ENCODE measurements at regions not wholly inside any gene's neighbourhood (a gene's known extent, or its start where the extent isn't known, plus 50 kb on each side); places are given as distances from the start of the nearest gene placed in this dataset.
A peak's percentile ranks its signal among the peaks of the same experiment; 100 is the strongest.
"Not testable (repeated sequence)": the region's sequence is repeated elsewhere in the genome, so short reads cannot be mapped to it uniquely, and the experiment has no call there.

GRCh38 chr13:72657379-72657778, 70.0 kb downstream of the MZT1 start:
- DNase-seq (ENCODE audit: low read depth), result no peak

DNA sequence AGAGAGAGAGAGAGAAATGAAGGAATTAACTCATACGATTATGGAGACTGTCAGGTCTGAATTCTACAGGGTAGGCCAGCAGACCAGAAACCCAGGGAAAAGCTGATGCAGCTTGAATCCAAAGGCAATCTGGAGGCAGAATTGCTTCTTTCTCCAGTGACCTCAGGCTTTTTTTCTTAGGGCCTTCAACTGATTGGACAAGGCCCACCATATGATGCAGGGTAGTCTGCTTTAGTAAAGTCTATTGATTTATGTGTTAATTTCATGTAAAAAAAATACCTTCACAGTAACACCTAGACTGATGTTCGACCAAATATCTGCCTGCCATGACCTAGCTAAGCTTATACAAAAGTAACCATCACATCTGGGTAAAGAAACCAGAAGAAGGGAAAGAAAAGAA, 71.1 kb downstream of the MZT1 start:
- no peak for DNase-seq (ENCODE audit: low read depth)

GRCh38 chr13:72653506-72653905, 73.9 kb downstream of the MZT1 start:
- DNase-seq (ENCODE audit: low read depth), result no peak

DNA sequence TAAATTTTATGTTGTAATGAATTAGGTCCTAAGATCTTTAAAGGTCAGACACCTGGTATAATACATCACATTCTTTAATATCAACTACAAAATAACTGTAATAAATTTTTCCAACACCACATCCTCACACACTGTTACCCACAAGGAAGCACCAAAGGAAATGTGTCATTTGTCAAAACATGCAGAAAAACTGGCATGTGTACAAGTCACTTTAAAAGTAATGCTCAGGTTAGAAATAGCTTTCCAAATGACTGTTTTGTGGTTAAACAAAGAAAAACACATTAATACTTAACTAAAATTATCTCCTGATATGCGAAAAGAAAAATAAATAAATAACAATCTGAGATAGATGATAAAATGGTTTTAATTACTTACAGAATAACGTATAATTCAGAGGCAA, 74.7 kb downstream of the MZT1 start:
- no peak for DNase-seq (ENCODE audit: low read depth)

- no peak for DNase-seq (ENCODE audit: low read depth)
Observed at GRCh38 chr13:72651144-72651543, 76.3 kb downstream of the MZT1 start.

DNA sequence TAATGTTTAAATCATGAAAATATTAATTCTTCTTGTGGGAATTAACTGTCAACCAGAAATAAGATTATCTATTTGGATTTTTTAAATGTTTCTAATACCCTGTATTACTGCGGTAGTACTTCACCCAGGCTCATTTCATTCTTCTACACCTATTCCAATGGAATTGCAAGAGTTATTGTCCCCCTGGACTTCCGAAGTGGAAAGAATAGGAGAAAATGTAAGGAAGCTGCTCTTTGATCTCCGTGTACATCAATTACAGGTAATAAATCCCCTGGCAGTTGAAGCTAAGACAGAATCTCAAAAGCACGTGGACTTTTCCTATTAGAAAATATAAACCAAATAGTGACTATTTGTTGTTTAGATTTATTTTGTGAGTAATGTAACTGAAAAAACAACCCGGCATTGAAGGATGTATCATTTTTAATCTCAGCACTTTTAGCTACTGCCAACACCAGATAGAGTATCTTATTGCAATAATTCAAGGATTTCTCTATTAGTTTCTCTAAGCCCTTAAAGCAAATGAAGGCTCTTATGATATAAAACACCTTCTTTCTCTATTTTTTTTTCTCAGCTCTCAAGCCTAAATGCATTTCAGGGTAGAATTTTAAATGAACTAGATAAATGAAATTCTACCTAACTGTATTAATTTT, 77.3 kb downstream of the MZT1 start:
- no peak for DNase-seq (ENCODE audit: low read depth)

GRCh38 chr13:72648513-72649065, 78.8 kb downstream of the MZT1 start:
- no peak for DNase-seq (ENCODE audit: low read depth)

DNA sequence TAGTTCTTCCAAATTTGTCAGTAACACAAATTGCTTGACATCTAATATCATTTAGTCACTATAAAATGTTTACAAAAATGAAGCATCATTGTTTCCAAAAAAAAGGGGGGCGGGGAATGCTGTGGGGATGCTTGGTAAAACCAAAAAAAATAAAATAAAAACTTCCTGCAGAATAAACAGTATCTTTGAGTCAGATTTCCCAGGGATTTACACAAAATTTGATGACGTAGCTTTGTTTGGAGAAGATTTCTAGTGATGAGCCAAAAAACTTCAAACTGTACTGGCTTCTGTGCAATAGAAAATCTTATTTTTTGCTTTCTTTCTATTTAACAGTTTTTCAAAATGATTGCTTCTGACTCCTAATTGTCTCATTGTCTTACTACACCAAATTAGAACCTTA, 80.0 kb downstream of the MZT1 start:
- DNase-seq (ENCODE audit: low read depth), result no peak

DNA sequence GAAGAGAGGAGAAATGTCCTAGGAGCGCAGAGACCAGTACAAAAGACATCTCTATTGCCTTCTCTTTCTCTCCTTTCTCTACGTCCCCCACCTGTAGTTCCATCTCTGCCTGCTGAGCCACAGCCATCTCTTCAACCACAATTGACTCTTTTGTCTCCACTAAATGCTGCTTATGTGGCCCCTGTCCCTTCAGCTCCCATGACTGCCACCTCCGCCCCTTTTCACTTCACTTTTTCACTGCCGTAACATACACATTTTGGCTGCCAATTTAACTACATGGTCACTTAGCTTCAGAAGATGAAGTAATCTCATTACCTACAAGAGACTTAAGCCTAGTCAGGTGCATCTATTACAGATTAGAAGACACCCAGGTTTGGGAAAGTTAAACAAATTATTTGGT, 81.9 kb downstream of the MZT1 start:
- no peak for DNase-seq (ENCODE audit: low read depth)

GRCh38 chr13:72643311-72643989, 84.0 kb downstream of the MZT1 start:
- DNase-seq (ENCODE audit: low read depth), result peak; percentile 31

- no peak for DNase-seq (ENCODE audit: low read depth)
Observed at GRCh38 chr13:72639377-72639776, 88.1 kb downstream of the MZT1 start.

- no peak for DNase-seq (ENCODE audit: low read depth)
Observed at GRCh38 chr13:72638059-72638815, 89.2 kb downstream of the MZT1 start.

DNA sequence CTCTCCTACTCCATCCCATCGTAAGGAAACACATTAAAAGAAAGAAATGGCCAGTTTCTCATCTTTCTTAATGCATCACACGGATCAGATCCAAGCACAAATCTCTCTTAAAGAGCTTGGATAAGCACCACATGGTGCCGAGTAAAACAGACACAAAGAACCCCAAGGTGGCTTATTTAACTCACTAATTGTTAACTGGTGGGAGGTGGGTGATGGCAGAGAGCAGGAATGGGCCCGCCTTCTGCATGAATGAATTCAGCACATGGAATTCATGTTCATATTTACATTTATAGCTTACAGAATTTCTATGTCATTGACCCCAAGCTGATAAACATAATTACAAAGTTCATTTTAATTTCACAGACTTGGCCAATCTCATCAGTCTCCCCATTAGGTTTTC, 89.9 kb downstream of the MZT1 start:
- DNase-seq (ENCODE audit: low read depth), result no peak

GRCh38 chr13:72634859-72635258, 92.6 kb downstream of the MZT1 start:
- no peak for DNase-seq (ENCODE audit: low read depth)

DNA sequence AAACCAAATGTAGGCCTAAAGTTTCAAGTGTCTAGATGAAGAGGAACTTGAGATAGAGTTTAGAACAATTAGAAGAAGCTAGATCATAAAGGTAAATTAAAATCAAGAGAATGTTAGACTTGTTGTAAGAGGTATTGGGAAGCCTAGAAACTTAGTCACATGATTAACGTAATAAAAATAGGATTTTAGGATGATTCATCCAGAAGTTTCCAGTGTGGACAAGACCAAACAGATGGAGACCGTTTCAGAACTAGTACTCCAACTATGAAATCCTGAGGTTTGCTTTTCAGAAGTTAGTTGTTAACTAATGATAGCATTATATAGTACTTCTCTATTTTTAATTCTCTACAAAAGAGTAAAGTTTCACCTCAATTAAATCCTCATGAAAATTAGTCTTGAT, 104.9 kb downstream of the MZT1 start:
- no peak for DNase-seq (ENCODE audit: low read depth)

GRCh38 chr13:72620874-72621273, 106.6 kb downstream of the MZT1 start:
- DNase-seq (ENCODE audit: low read depth), result no peak

DNA sequence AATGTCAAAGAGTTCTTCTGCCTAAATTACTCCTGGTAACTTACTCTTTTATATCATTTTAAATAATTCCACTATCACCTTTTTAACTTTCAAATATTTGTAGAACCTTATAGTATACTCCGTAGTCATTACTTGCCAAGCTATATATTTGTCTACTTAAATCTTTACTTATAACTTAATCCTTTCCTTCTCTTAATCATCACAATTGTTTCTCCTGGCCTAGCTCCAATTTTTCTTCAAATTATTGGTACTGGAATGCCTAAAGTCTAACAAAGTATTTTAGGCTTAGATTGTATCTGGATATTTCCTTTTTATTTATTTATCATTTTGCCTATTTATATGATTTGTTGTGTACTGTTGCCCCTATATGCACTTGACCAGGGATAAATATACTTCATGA, 109.5 kb downstream of the MZT1 start:
- no peak for DNase-seq (ENCODE audit: low read depth)

DNA sequence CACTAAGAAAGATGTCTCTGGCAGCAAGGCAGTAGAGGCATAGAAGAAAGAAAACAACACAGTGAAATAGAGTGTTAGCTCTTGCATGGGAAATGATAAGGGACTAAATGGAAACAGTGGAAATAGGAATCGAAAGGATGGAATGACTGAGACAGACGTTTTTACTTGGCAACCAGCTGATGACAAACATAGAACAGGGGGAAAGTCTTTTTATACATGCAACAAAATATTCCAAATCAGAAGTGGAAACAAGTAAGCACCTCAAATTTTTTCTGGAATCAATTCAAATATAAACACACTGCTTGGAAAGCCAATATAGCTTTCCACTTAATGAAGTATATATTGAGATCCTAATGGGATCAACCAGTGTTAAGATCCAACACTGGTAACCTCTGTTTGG, 110.2 kb downstream of the MZT1 start:
- DNase-seq (ENCODE audit: low read depth), result no peak

DNA sequence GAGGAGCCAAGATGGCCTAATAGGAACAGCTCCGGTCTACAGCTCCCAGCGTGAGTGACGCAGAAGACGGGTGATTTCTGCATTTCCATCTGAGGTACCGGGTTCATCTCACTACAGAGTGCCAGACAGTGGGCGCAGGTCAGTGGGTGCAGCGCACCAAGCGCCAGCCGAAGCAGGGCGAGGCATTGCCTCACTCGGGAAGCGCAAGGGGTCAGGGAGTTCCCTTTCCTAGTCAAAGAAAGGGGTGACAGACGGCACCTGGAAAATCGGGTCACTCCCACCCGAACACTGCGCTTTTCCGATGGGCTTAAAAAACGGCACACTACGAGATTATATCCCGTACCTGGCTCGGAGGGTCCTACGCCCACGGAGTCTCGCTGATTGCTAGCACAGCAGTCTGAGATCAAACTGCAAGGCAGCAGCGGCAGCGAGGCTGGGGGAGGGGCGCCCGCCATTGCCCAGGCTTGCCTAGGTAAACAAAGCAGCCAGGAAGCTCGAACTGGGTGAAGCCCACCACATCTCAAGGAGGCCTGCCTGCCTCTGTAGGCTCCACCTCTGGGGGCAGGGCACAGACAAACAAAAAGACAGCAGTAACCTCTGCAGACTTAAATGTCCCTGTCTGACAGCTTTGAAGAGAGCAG, 117.1 kb downstream of the MZT1 start:
- DNase-seq (ENCODE audit: low read depth), result not testable (repeated sequence)

GRCh38 chr13:72599178-72599743, 128.2 kb downstream of the MZT1 start:
- no peak for DNase-seq (ENCODE audit: low read depth)

DNA sequence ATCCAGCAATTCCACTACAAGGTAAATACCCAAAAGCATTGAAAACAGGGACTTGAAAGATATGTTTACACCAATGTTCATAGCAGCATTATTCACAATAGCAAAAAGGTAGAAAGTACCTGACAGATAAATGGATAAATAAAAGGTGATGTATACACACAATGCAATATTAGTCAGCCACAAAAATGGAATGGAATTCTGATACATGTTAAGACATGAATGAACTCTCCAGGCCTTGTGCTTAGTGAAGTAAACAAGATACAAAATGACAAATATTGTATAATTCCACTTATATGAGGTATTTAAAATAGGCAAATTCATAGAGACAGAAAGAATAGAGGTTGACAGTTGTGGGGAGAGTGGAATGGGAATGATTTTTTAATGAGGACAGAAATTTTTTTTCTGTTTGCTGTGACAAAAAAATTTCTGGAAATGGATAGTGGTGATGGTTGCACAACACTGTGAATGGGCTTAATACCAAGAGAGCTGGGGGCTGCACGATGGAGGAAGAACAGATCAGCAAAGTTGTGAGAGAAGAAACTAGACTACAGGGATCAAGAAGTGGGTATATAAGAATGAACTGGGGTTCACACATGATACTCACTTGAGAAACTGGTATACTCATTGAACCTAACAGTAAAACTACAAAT, 137.2 kb downstream of the MZT1 start:
- no peak for DNase-seq (ENCODE audit: low read depth)

- no peak for DNase-seq (ENCODE audit: low read depth)
Observed at GRCh38 chr13:72586518-72586917, 140.9 kb downstream of the MZT1 start.

Data from stimulated activated CD8-positive, alpha-beta memory T cell treated with anti-CD3 and anti-CD28 coated beads, Interleukin-12 subunit alpha, Interleukin-12 subunit beta, amount 100 ng/mL, for 1 hour (primary cell).